Islet of Langerhans (tissue), 1 donor: ENCODE measurements at regions not wholly inside any gene's neighbourhood (a gene's known extent, or its start where the extent isn't known, plus 50 kb on each side); places are given as distances from the start of the nearest gene placed in this dataset.
A peak's percentile ranks its signal among the peaks of the same experiment; 100 is the strongest.

ENCODE experiments used
- FAIRE-seq: peaks from one replicate; lab custom pipeline; 2011; peaks lifted over from hg19 to GRCh38; lab: Jason Lieb, UNC

DNA sequence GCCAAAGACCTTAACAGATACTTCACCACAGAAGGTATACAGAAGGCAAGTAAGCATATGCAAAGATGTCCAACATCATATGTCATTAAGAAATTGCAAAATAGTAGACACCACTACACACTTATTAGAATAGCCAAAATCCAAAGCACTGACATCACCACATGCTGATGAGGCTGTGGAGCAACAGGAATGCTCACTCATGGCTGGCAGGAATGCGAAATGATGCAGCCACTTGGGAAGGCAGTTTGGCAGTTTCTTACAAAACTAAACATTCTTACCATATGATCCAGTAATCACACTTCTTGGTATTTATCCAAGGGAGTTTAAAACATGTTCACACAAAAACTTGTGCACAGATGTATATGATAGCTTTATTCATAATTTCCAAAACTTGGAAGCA lies 261.2 kb upstream of the AJAP1 start:
- no peak for FAIRE-seq

DNA sequence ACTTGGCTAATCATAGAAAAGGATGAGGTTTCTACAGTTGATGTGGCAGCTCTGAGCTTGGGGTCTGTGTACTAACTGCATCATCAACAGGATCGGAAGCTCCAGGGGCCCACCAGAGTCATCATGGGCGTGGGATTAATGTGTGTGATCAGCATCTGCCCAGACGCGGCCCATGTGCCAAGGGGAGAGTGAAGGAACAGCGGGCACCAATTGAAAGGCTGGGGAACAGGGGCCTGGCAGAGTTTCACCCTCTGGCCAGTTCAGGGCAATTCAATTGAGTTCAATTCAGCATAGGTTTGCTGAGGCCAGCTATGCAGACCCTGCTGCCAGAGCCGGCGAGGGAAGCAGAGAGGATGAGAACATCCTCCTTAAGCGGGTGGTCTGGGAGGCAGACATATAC lies 260.0 kb upstream of the AJAP1 start:
- FAIRE-seq: no peak

DNA sequence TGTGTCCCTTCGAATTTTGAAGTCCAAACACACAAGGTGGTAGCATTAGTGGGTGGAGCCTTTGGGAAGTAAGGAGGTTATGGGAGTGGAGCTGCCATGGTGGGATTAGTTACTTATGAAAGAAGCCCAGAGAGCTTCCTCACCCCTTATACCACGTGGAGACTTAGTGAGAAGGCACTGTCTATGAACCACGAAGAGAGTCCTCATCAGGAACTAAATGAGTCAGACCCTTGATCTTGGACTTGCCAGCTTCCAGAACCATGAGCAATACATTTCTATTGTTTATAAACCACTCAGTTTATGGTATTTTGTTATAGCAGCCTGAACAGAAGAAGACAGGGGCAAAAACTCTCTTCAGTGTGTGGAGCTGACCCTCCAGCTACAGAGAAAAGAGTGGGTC lies 259.3 kb upstream of the AJAP1 start:
- no peak for FAIRE-seq

DNA sequence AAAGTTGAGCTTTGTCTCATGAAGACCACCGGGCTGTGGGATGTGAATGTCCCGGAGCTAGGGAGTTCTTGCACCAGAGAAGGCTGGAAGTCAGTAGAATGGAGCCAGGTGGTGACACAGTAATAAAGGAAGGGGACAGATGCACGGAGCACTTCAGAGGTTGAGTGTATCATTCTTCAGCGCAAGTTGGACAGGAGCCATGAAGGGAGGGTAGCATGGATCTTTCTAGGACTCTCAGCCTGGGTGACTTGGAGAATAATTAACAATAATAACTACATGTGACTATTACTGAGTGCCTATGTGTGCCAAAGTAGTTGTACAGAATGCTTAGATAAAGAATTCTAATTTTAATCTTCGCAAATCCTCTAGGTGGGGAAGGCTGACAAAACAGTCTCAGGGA lies 258.7 kb upstream of the AJAP1 start:
- FAIRE-seq: no peak

DNA sequence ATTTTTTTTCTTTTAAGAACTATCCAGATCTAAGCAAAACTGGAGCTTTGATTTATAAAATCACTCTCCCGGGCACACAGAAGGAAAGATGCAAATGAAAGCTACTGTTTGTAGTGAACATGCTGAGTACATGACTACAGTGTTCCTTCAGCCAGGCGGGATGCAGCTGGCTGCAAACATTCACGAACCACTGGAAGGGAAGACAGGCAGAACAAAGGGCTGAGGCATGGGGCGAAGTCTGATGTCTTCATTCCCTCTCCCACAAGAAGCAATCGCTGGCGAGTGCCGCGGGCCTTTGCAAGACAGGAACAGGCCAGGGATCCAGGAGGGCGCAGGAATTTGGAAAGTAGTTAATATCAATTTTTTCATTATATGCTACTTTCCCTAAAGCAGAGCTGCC lies 257.9 kb upstream of the AJAP1 start:
- FAIRE-seq: no peak

DNA sequence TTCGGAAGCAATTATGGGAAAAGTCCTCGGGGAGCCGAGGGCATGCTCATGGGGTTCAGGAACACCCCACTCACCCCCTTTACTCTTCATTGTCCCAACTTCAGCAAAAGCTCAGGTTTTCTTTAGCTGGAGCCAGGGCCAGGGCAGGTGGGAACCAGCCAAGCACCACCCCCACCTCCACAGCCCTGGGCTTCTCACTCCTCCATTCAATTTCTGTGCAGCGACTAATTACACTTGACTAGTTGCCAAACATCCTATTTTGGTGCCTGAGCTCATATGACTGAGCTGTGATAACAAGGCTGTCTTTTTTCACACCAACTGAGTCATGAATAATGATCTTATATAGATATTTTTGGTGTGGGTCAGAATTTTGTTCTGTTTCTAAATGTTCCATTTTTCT lies 257.2 kb upstream of the AJAP1 start:
- peak; percentile 38 for FAIRE-seq

DNA sequence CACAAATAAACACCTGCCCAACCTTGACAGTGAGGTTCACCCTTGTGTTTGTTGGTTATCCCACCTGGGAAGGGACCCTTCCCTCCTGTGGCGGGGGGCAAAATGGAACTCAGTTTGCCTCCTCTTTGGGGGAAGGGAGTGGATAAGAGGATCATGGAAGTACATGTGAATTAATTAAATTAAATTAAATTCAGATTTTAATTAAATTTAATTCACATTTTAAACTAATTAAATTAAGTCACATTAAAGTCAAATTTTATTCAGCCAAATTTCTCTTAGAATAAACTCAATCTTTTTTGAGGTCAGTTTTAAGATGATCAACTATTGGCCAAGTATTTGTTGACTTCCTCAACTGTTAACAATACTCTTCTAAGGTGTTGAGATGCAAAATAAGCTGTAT lies 252.4 kb upstream of the AJAP1 start:
- FAIRE-seq: no peak

DNA sequence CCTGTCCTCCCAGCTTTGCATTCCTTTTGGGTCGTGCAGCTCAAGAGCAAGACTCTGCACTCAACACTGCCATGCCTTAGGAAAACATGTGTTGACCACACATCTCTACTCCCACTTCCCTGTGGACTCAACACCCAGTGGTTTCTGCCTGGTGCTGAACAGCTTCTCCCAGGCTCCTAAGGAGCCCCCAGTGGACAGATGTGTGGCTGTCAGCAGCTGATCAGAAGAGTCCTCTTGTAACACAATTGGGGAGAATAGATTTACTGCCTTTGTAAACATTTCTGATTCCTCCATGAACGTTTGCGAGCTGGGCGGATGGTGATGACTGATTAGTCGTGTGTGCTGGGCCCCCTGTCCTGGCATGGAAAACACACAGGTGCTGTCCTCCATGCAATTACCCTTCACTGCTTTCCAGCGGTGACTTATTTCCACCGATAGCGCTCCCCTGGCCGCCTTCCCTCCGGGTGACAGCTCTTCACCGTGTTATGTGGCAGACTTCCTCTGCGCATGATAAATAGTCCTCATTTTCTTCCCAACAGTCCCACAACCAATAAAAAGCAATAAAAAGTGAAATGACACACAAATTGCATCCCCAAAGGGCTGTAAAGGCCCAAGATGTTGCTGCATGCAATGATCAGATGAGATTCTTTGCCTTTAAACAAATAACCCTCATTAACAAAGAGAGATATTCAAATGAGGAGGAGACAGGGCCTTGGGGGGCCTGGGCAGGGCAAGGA lies 249.4 kb upstream of the AJAP1 start:
- FAIRE-seq: no peak

GRCh38 chr1:4407851-4408250 lies 246.6 kb upstream of the AJAP1 start:
- FAIRE-seq: no peak

GRCh38 chr1:4408380-4408779 lies 246.0 kb upstream of the AJAP1 start:
- FAIRE-seq: no peak

GRCh38 chr1:4411862-4412261 lies 242.5 kb upstream of the AJAP1 start:
- no peak for FAIRE-seq

DNA sequence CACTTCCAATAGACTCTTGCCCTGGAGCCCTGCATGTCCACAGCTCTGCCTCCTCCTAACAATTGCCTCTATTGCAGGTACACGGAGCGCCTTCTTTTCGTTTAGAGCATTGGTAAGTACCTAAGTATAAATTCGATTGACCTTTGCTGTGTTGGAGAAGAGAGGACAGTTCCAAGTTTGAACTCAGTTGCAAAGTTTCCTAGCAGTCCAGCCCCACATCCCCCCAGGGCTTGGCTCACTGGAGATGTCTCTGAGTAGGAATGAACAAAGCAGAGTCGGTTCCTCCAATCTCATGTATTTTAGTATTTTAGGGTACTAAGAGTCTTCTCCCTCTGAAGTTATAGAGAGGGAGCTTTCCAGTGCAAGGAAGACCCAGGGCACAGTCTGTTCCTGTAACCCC lies 238.9 kb upstream of the AJAP1 start:
- no peak for FAIRE-seq

DNA sequence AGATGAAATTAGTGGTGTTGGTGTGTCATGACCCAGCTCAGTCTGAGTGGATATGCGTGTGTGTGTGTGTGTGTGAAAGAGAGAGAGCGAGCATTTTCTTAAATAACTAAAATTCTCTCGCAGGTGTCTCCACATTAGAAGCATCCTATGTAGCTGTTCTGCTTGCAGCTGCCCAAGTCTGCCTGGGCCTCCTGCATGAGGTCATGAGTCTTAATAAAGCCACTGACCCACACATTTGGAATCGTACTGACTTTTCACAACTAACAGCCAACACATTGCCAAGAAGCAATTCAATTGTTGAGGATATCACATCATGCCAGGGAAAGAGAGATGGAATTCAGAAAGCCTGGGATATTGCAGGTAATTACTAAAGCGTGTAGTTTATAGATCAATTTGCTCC lies 238.2 kb upstream of the AJAP1 start:
- FAIRE-seq: no peak

DNA sequence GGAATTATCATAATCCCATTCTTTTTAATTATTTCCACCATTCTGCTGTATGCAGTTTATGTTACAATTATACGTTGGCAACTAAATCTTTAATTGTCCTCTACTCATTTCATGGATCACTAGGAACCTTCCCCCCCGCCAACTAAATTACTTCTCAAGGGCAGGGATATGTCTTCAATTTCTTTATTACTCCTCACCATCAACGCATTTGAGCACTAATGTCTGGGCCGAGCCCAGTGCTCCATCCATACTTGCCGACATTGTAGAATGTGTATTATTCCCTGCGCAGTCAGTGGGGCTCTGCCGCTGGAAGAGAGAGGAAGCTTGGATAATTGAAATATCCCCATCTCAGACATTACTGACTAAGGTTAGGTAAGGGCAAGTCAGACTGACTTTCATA lies 236.4 kb upstream of the AJAP1 start:
- no peak for FAIRE-seq

- FAIRE-seq: no peak
Observed at GRCh38 chr1:4421986-4422385, 232.4 kb upstream of the AJAP1 start.

DNA sequence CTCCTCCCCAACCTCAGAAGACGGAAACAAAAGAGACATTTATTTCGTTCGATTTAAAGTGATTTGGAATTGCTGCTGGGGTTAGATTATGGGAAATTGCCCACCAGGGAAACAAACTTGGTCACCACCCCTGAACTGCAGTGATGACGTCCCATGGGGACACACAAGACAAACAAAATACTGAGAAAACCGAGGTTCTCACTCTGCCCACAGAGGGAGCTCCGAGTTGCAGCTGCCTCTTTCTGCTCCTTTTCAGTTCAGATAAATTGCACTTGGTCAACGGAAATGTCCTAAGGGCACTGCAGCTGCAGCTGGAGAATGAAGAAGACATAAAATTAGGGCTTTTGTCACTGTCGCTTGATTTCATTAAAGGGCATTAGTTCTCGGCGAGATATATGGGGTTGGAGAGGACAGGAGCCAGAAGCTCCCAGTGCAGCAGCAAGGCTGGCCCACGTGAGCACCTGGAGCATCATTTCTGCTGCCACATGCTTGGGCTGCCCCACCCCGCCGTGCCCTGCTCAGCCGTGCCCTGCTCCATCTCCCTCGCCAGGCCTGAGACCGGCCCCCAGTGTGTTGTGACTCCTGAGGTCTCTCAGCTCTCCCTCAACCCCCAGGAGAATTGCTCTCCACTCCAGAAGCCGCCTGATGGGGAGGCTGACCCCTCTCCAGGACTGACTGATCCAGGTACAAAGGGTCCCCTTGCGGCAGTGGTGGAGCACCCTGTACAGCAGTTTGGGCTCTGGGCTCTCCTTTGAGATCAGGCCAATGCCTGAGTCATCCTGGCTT lies 231.7 kb upstream of the AJAP1 start:
- FAIRE-seq: no peak

- no peak for FAIRE-seq
Observed at GRCh38 chr1:4424254-4424653, 230.2 kb upstream of the AJAP1 start.

GRCh38 chr1:4424766-4425165 lies 229.6 kb upstream of the AJAP1 start:
- FAIRE-seq: no peak

DNA sequence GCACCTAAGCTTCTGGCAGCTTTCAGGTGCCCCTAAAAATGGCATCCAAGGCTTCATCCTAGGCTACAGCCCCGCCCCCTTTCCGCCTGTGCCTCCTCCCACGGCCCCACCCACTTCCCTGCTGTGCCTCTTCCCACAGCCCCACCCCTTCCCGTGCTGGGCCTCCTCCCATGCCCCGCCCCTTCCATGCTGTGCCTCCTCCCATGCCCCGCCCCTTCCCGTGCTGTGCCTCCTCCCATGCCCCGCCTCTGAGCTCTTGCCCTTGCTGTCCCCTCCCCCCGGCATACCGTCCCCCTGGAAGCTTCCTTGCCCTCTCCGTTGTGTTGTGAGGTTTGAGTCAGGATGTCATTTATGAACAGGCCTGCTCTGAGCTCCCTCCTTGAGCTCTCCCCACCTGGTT lies 228.5 kb upstream of the AJAP1 start:
- FAIRE-seq: no peak

GRCh38 chr1:4428711-4429110 lies 225.7 kb upstream of the AJAP1 start:
- FAIRE-seq: no peak

- no peak for FAIRE-seq
Observed at GRCh38 chr1:4430406-4431365, 223.7 kb upstream of the AJAP1 start.

- no peak for FAIRE-seq
Observed at GRCh38 chr1:4431491-4431890, 222.9 kb upstream of the AJAP1 start.

- FAIRE-seq: no peak
Observed at GRCh38 chr1:4433075-4433474, 221.3 kb upstream of the AJAP1 start.
